Loucy (cell line): ENCODE measurements at regions not wholly inside any gene's neighbourhood (a gene's known extent, or its start where the extent isn't known, plus 50 kb on each side); places are given as distances from the start of the nearest gene placed in this dataset.

Experiments used
- H2AFZ ChIP-seq: fragments of 200-600 bp; sonication (generic); 2 replicates; pipeline ENCODE4 v1.6.0; 2016; ENCODE audit warnings: antibody characterized with exemption, mild to moderate bottlenecking, low read length, moderate library complexity
- H3F3A ChIP-seq: fragments of 200-600 bp; 2 replicates; pipeline ENCODE4 v1.6.0; 2016; ENCODE audit warnings: antibody characterized with exemption, low read depth, mild to moderate bottlenecking
- H3K27me3 ChIP-seq: fragments of 200-600 bp; sonication (generic); 2 replicates; pipeline ENCODE4 v1.6.1; 2014; ENCODE audit warnings: low read length, mild to moderate bottlenecking; ENCODE audit not compliant: insufficient read depth, poor library complexity, severe bottlenecking
- H3K36me3 ChIP-seq: fragments of 200-600 bp; sonication (generic); 2 replicates; pipeline ENCODE4 v1.6.1; 2016; ENCODE audit warnings: low read length; ENCODE audit not compliant: insufficient read depth
- H3K4me1 ChIP-seq: fragments of 200-600 bp; sonication (generic); 2 replicates; pipeline ENCODE4 v1.5.1; 2014; ENCODE audit warnings: low read length, mild to moderate bottlenecking; ENCODE audit not compliant: insufficient read depth, poor library complexity, severe bottlenecking
- H3K4me2 ChIP-seq: fragments of 200-600 bp; sonication (generic); 2 replicates; pipeline ENCODE4 v1.6.0; 2014; ENCODE audit warnings: antibody characterized with exemption, low read length, low read depth, mild to moderate bottlenecking; ENCODE audit not compliant: poor library complexity, severe bottlenecking
- H3K4me3 ChIP-seq: fragments of 200-600 bp; sonication (generic); 2 replicates; pipeline ENCODE4 v1.5.1; 2014; ENCODE audit warnings: low read length, mild to moderate bottlenecking, mixed read lengths; ENCODE audit not compliant: poor library complexity, severe bottlenecking
- H3K79me2 ChIP-seq: fragments of 200-600 bp; sonication (generic); 2 replicates; pipeline ENCODE4 v1.6.1; 2014; ENCODE audit warnings: low read length; ENCODE audit not compliant: insufficient read depth
- H3K9ac ChIP-seq: fragments of 200-600 bp; sonication (generic); 2 replicates; pipeline ENCODE4 v1.6.0; 2014; ENCODE audit warnings: mild to moderate bottlenecking, low read depth, low read length, moderate library complexity; ENCODE audit not compliant: poor library complexity, severe bottlenecking
- H3K9me2 ChIP-seq: fragments of 200-600 bp; sonication (generic); replicated peaks from 2 replicates; pipeline ENCODE4 v1.6.1; 2016; ENCODE audit warnings: low read depth, low read length, mixed read lengths
- H3K9me3 ChIP-seq: fragments of 200-600 bp; sonication (generic); 2 replicates; pipeline ENCODE4 v1.6.1; 2014; ENCODE audit warnings: mild to moderate bottlenecking, antibody characterized with exemption, low read length, low read depth; ENCODE audit not compliant: insufficient read depth
- H4K20me1 ChIP-seq: fragments of 200-600 bp; sonication (generic); 2 replicates; pipeline ENCODE4 v1.6.0; 2014; ENCODE audit warnings: antibody characterized with exemption, low read length, mild to moderate bottlenecking; ENCODE audit not compliant: insufficient read depth, poor library complexity, severe bottlenecking
- EZH2phosphoT487 ChIP-seq: fragments of 200-600 bp; IDR thresholded peaks from 2 replicates; pipeline ENCODE4 v1.6.1; 2018; ENCODE audit warnings: antibody characterized with exemption, mild to moderate bottlenecking, moderate library complexity, borderline replicate concordance
- TF ChIP-seq, protein P1 (sequence below): fragments of 200-600 bp; sonication (generic); conservative IDR thresholded peaks from 2 replicates; pipeline ENCODE4 v1.5.1; 2014; ENCODE audit warnings: mild to moderate bottlenecking, antibody characterized with exemption, low read length

DNA sequence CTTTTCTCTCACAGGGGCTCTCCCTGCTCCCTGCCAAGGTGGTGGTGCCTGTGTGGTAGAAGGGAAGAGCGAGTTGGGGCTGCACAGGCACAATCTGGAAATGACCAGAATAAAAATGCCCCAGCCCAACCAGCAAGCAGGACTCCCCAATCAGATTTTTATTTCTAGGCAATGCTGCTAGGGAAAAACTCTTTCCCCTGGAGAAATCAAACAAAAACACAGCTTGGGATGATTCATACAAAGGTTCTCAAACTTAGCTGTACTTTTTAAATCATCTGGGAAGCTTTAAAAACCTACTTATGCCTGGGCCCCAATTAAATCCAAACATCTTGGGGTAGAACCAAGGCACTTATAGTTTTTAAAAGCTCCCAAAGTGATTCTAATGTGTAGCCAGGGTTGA, 243.2 kb downstream of the HTR7 start:
- Histone ChIP-seq H2AFZ (no peak overlapping the region), H3K36me3 (no peaks in the 10 kb centered on the region), H3K4me3 (no peak overlapping the region), H3F3A (no peaks in the 10 kb centered on the region), H3K4me2 (no peak overlapping the region), H3K9me2 (no peaks in the 10 kb centered on the region), H3K9ac (no peak overlapping the region), H3K27me3 (no peaks in the 10 kb centered on the region), H4K20me1 (no peaks in the 10 kb centered on the region), H3K79me2 (no peaks in the 10 kb centered on the region), H3K4me1 (no peaks in the 10 kb centered on the region), H3K9me3 (no peaks in the 10 kb centered on the region)
- no peak for TF ChIP-seq EZH2phosphoT487
- TF ChIP-seq, protein P1, sequence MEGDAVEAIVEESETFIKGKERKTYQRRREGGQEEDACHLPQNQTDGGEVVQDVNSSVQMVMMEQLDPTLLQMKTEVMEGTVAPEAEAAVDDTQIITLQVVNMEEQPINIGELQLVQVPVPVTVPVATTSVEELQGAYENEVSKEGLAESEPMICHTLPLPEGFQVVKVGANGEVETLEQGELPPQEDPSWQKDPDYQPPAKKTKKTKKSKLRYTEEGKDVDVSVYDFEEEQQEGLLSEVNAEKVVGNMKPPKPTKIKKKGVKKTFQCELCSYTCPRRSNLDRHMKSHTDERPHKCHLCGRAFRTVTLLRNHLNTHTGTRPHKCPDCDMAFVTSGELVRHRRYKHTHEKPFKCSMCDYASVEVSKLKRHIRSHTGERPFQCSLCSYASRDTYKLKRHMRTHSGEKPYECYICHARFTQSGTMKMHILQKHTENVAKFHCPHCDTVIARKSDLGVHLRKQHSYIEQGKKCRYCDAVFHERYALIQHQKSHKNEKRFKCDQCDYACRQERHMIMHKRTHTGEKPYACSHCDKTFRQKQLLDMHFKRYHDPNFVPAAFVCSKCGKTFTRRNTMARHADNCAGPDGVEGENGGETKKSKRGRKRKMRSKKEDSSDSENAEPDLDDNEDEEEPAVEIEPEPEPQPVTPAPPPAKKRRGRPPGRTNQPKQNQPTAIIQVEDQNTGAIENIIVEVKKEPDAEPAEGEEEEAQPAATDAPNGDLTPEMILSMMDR = no peak

DNA sequence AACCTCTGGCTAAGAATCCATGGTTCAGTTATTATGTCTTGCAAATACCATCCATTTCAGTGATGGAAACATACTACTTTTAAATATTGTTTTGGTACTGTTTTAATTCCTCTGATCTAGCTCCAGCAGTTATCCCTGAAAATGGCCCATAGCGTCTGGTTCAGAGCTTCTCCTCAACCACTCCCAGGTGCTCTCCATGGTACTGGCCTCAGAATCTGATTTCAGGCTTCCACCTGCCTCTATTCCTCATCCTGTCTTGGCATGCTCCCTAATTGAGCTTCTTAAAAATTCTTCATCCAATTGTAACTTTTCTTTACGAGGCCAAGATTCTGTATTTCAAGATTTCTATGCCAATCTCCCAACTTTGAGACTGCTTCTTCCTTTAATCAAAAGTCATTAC, 236.3 kb downstream of the HTR7 start:
- no peak overlapping the region for H3K4me3 ChIP-seq
- H3K4me2 ChIP-seq = no peak overlapping the region
- no peaks in the 10 kb centered on the region for H4K20me1 ChIP-seq
- no peak overlapping the region for H3K9ac ChIP-seq
- no peak overlapping the region for H2AFZ ChIP-seq
- no peaks in the 10 kb centered on the region for H3K9me2 ChIP-seq
- no peaks in the 10 kb centered on the region for H3K36me3 ChIP-seq
- H3K4me1 ChIP-seq = no peaks in the 10 kb centered on the region
- no peaks in the 10 kb centered on the region for H3F3A ChIP-seq
- H3K9me3 ChIP-seq = no peaks in the 10 kb centered on the region
- H3K79me2 ChIP-seq = no peaks in the 10 kb centered on the region
- H3K27me3 ChIP-seq = no peaks in the 10 kb centered on the region
- no peak for TF ChIP-seq EZH2phosphoT487
- TF ChIP-seq, protein P1 = no peak

DNA sequence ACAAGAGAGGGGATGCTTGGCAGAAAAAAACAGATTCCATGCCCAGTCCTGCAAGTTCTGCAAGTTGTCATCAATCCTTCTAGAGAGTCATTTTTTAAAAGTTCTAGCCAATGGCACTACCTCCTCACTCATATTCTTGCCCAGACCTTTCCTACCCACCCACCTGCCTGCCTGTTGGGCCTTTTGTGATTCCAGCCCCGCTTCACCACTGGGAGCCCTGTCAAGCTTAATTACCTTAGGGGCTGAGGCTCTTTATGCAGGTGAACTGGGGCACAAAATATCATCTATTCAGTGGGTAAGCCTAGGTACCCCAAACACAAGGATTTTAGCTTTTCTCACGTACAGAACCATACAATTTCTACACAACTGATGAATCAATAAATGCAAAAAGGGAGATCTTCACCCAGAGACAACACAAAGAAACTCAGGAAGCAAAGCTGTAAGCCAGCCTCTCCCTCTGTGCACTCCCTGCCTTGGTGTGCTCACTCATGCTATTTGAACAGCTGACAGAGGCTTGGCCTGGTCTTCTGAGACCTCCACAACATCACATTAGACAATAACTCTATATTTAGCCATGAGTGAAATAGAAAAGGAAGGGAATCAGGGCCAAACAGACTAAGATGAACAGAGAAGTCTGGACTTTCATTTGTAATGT, 222.6 kb downstream of the HTR7 start:
- no peak overlapping the region for H3K4me2 ChIP-seq
- H3K27me3 ChIP-seq = no peaks in the 10 kb centered on the region
- H3K9me2 ChIP-seq = no peaks in the 10 kb centered on the region
- no peak overlapping the region for H3K4me3 ChIP-seq
- no peaks in the 10 kb centered on the region for H3K9me3 ChIP-seq
- H4K20me1 ChIP-seq = no peaks in the 10 kb centered on the region
- no peaks in the 10 kb centered on the region for H3K4me1 ChIP-seq
- H3K36me3 ChIP-seq = no peaks in the 10 kb centered on the region
- TF ChIP-seq EZH2phosphoT487 = no peak
- TF ChIP-seq, protein P1 = no peak
- H3K9ac ChIP-seq = no peak overlapping the region
- no peaks in the 10 kb centered on the region for H3F3A ChIP-seq
- H3K79me2 ChIP-seq = no peaks in the 10 kb centered on the region
- H2AFZ ChIP-seq = no peak overlapping the region
